VCaP (cell line): ENCODE measurements at regions not wholly inside any gene's neighbourhood (a gene's known extent, or its start where the extent isn't known, plus 50 kb on each side); places are given as distances from the start of the nearest gene placed in this dataset.
"Not testable (repeated sequence)": the region's sequence is repeated elsewhere in the genome, so short reads cannot be mapped to it uniquely, and the experiment has no call there.

Source experiments
- H3K27ac ChIP-seq: fragments of 450-650 bp; 2 replicates; pipeline ENCODE4 v1.5.1; 2017
- TF ChIP-seq, protein P1 (sequence below): fragments of 450-650 bp; conservative IDR thresholded peaks from 2 replicates; pipeline ENCODE4 v1.5.1; 2017; ENCODE audit warnings: mild to moderate bottlenecking, moderate library complexity

DNA sequence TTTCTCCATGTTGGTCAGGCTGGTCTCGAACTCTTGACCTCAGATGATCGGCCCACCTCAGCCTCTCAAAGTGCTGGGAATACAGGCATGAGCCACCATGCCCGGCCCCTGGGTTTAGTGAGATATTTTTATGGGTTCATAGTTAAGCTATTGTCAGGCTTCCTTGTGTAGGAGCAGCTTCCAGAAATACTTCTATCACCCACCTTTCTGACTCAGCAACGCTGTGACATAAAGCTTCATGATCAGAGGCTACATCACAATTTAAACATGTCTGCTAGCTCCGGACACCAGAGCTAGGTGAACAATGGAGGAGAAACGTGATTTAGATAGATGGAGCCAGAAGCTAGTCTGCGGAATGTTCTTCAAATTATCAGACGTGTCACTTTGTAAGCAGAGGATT, 295.8 kb upstream of the LYZL1 start:
- TF ChIP-seq, protein P1, sequence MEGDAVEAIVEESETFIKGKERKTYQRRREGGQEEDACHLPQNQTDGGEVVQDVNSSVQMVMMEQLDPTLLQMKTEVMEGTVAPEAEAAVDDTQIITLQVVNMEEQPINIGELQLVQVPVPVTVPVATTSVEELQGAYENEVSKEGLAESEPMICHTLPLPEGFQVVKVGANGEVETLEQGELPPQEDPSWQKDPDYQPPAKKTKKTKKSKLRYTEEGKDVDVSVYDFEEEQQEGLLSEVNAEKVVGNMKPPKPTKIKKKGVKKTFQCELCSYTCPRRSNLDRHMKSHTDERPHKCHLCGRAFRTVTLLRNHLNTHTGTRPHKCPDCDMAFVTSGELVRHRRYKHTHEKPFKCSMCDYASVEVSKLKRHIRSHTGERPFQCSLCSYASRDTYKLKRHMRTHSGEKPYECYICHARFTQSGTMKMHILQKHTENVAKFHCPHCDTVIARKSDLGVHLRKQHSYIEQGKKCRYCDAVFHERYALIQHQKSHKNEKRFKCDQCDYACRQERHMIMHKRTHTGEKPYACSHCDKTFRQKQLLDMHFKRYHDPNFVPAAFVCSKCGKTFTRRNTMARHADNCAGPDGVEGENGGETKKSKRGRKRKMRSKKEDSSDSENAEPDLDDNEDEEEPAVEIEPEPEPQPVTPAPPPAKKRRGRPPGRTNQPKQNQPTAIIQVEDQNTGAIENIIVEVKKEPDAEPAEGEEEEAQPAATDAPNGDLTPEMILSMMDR = no peak
- H3K27ac ChIP-seq = no peak overlapping the region

DNA sequence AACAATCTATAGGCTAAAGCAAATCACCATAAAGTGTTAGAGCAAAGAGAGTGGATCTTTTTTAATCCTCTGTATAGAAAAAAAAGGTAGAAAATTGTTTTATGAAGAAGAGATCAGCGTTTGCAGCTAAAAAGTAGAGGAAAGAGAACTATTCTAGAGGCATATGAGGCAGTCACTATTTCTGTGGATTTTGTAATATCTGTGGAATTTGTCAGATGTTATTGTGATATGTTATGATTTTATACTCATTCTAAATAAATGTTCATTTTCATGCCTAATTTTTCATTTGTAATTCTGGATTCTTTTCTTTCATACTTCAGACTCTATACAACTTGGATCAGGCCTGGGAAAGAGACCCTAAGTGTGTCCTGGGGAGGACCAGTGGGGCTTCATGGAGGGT, 295.0 kb upstream of the LYZL1 start:
- H3K27ac ChIP-seq = no peak overlapping the region
- TF ChIP-seq, protein P1 = no peak

DNA sequence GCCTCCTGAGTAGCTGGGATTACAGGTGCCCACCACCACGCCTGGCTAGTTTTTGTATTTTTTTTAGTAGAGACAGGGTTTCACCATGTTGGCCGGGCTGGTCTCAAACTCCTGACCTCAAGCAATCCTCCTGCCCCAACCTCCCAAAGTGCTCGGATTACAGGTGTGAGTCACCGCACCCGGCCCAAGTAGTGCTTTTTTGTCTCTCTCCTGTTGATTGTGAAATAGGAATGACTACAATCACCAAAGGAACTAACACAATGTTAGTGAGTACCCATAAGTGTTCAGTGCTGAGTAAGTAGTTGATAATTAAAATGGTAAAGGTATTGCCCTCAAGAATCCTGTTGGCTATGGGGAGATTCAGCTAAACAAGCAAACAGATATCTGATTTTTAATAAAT, 294.1 kb upstream of the LYZL1 start:
- H3K27ac ChIP-seq = not testable (repeated sequence)

DNA sequence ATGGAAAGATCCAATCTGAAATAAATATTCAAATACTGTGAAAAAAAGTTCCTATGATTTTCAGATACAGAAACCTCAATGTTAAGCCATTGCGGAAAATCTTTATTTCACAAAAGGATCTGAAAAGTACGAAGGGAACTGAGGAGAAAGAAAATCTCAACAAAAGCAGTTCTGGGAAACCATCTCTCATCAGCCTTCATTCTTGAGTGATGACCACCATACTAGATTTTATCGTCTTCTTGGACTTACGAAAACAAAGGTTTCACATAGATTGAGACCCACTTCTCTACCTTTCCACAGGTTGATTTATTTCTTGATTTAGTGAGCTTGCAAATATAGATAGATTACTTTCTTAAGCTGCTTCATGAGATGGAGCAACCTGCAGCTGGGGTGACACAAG, 293.4 kb upstream of the LYZL1 start:
- H3K27ac ChIP-seq = no peak overlapping the region
- TF ChIP-seq, protein P1 = no peak

DNA sequence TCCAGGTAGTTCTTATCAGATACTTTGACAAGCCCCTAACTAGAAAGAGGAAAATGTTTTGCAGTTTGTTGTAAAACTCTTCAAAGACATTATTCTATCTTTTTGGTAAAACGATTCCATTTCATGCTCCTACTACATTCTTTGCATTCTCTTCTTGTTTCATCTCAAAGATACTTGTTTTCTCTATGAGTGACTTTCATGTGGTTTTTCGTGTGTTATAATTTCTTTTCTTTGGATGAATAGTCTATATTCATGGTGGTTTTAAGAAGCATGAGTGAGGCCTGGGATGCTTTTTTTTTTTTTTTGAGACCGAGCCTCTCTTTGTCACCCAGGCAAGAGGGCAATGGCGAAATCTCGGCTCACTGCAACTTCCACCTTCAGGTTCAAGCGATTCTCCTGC, 292.5 kb upstream of the LYZL1 start:
- H3K27ac ChIP-seq = no peak overlapping the region
- TF ChIP-seq, protein P1 = no peak

DNA sequence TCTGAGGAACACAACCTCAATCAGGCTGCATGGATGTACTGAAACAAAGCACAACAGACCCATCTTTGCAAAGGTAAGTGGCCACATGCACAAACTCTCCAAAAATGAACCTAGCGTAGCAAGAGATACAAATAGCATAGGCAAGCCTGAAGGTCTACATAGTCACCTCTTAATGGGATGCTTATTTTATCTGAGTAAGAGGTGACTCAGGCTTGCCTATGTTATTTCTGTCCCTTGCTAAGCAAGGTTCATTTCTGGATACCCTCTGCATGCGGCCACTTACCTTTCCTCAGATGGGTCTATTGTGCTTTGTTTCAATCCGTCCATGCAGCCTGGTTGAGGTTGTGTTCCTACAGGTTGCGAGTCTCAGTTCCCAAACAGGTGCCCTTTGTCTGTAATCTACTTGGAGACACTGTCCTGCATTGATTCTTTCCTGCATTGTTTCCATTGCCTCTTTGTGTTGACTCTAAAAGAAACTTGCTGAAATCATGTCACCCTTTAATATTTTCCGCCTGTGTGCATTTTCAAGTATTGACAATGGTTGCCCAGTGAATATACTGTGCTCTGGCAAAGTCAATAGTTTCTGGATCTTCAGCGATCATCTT, 291.8 kb upstream of the LYZL1 start:
- TF ChIP-seq, protein P1 = no peak
- H3K27ac ChIP-seq = no peak overlapping the region

DNA sequence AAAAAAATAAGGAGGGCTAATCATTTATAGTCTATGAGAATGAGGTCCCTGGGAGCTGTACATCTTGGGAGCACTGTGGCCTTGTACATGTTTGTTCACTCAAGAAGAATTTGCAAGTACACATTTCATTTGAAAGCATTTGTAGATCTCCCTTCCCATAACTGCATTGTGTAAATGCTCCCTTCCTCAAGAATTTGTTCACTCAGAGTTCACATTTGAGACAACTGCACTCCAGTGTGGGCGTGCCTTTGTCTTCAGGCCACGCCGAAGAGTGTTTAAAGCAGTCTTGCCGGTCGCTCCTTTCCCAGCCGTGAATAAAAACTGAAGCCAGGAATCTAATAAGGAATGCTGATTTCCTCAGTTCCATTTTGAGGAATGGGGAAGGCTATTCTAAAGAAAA, 291.1 kb upstream of the LYZL1 start:
- TF ChIP-seq, protein P1 = no peak
- no peak overlapping the region for H3K27ac ChIP-seq

DNA sequence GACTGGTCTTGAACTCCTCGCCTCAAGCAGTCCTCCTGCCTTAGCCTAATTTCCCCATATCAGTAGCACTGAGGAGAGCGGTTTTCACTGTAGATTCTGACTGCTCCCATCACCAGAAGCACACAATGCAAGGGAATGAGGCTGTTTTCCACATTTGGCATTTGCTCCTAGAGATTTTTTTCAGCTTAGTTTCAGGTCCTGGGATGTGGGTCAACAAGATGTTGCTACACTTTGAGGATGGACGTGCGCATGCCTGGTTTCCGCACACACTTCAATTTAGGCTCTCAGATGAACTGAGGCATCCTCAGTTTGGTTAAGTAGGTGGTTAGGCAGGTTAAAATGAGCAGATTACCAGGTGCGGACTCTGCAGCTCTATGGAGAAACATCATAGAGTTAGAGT, 287.1 kb upstream of the LYZL1 start:
- TF ChIP-seq, protein P1 = no peak
- no peak overlapping the region for H3K27ac ChIP-seq

DNA sequence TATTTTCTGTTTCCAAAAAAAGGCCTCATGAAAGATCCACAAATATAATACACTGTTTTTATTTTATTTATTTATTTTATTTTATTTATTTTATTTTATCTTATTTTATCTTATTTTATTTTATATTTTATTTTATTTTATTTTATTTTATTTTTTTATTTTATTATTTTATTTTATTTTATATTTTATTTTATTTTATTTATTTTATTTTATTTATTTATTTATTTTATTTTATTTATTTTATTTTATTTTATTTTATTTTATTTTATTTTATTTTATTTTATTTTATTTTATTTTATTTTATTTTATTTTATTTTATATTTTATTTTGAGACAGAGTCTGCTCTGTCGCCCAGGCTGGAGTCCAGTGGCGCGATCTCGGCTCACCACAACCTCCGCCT, 285.9 kb upstream of the LYZL1 start:
- H3K27ac ChIP-seq = not testable (repeated sequence)
